Upper lobe of right lung (tissue), 1 donor: ENCODE measurements at regions not wholly inside any gene's neighbourhood (a gene's known extent, or its start where the extent isn't known, plus 50 kb on each side); places are given as distances from the start of the nearest gene placed in this dataset.

Experiments
- ATAC-seq: fragments of 200-7000 bp; cut with Tn5 transposase; one replicate; pipeline ENCODE4 v1.9.1; 2020; ENCODE audit warnings: mild to moderate bottlenecking, moderate library complexity
- DNase-seq: peaks from one replicate; pipeline ENCODE4 v3.0.0-alpha.2; 2020
- H3K27ac ChIP-seq: fragments of 200-600 bp; one replicate; pipeline ENCODE4 v1.8.0; 2022
- H3K27me3 ChIP-seq: fragments of 200-600 bp; one replicate; pipeline ENCODE4 v1.8.0; 2022; ENCODE audit warnings: mild to moderate bottlenecking
- H3K36me3 ChIP-seq: fragments of 200-600 bp; one replicate; pipeline ENCODE4 v1.8.0; 2022
- H3K4me1 ChIP-seq: fragments of 200-600 bp; one replicate; pipeline ENCODE4 v1.8.0; 2022
- H3K4me3 ChIP-seq: fragments of 200-600 bp; one replicate; pipeline ENCODE4 v1.8.0; 2022; ENCODE audit warnings: mild to moderate bottlenecking
- H3K9me3 ChIP-seq: fragments of 200-600 bp; one replicate; pipeline ENCODE4 v1.8.0; 2022
- intact Hi-C: fragments of 100-400 bp; cut with DNase I; formaldehyde crosslinking; loops from one replicate; pipeline ENCODE4 v1.11.0; 2022
- TF ChIP-seq, protein P1 (sequence below): fragments of 200-600 bp; IDR thresholded peaks from one replicate; pipeline ENCODE4 v1.8.0; 2022; ENCODE audit warnings: antibody characterized with exemption
- donor health status: DM: no; HTN: yes; CAD: no; lungs with severe emphysema.

DNA sequence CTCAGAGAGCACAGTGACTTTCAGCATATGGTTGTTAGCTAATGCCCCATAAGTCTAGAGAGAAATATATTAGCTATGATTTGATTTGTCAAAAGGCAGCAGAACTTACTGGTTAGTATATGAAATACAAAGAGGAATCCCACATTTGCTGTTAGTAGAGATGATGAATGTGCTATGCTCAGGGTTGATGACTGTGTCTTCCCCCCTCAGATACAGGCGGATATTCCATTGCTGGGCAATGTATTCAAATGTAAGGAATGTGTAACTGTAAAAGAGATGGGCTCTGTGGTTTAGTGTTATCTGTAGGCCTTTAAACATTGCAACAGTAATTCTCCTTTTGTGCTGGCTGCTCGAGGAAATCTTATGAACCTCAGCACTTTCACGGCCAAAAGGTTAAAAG, 528.9 kb upstream of the ARX start:
- Histone ChIP-seq H3K36me3 (no peaks in the 10 kb centered on the region), H3K9me3 (no peaks in the 10 kb centered on the region), H3K4me3 (no peak overlapping the region), H3K27ac (no peak overlapping the region), H3K27me3 (no peaks in the 10 kb centered on the region), H3K4me1 (no peaks in the 10 kb centered on the region)
- TF ChIP-seq, protein P1, sequence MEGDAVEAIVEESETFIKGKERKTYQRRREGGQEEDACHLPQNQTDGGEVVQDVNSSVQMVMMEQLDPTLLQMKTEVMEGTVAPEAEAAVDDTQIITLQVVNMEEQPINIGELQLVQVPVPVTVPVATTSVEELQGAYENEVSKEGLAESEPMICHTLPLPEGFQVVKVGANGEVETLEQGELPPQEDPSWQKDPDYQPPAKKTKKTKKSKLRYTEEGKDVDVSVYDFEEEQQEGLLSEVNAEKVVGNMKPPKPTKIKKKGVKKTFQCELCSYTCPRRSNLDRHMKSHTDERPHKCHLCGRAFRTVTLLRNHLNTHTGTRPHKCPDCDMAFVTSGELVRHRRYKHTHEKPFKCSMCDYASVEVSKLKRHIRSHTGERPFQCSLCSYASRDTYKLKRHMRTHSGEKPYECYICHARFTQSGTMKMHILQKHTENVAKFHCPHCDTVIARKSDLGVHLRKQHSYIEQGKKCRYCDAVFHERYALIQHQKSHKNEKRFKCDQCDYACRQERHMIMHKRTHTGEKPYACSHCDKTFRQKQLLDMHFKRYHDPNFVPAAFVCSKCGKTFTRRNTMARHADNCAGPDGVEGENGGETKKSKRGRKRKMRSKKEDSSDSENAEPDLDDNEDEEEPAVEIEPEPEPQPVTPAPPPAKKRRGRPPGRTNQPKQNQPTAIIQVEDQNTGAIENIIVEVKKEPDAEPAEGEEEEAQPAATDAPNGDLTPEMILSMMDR = no peak
- no peak for DNase-seq
- no peak for ATAC-seq
- intact Hi-C loops = no loop called here

DNA sequence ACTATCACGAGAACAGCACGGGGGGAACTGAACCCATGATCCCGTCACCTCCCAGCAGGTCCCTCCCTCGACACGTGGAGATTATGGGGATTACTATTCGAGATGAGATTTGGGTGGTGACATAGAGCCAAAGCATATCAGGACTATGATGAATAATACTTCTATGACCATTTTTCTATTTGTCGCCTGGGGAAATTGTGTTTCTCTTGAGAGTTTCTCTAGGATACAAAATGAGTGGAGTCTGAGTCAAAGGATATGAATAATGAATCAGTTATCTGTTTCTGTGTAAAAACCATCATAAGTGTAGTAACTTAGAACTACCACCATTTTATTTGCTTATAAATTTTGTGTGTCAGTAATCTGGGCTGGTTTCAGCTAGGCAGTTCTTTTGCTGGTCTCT, 533.0 kb upstream of the ARX start:
- no peak overlapping the region for H3K4me3 ChIP-seq
- H3K36me3 ChIP-seq = no peaks in the 10 kb centered on the region
- ATAC-seq (no peak), DNase-seq (no peak)
- H3K27me3 ChIP-seq = no peaks in the 10 kb centered on the region
- intact Hi-C loops = no loop called here
- TF ChIP-seq, protein P1 = no peak
- H3K27ac ChIP-seq = no peak overlapping the region
- H3K4me1 ChIP-seq = no peaks in the 10 kb centered on the region
- no peaks in the 10 kb centered on the region for H3K9me3 ChIP-seq

DNA sequence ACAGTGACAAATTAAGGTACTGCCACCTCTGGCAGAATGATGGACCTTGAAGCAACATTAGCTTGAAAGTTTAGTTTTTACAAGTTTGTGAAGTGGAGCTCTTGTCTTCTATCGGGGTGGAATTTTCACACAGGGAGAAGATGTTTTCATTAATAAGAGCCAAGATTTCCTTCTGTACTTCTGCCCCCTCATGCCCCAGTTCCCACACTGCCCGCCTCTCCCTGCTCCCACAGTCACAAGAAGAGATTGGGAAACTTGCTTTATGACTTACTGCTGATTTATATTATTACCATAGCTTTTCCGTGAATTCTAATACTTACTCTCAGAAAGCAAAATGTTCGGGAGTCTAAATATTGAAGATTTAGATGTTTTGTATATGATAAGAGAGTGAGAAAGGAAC, 539.8 kb upstream of the ARX start:
- TF ChIP-seq, protein P1 = no peak
- ATAC-seq = no peak
- Histone ChIP-seq H3K9me3 (no peaks in the 10 kb centered on the region), H3K4me1 (no peaks in the 10 kb centered on the region), H3K4me3 (no peak overlapping the region), H3K27me3 (no peaks in the 10 kb centered on the region), H3K27ac (no peak overlapping the region), H3K36me3 (no peaks in the 10 kb centered on the region)
- intact Hi-C loops = no loop called here
- DNase-seq = no peak

DNA sequence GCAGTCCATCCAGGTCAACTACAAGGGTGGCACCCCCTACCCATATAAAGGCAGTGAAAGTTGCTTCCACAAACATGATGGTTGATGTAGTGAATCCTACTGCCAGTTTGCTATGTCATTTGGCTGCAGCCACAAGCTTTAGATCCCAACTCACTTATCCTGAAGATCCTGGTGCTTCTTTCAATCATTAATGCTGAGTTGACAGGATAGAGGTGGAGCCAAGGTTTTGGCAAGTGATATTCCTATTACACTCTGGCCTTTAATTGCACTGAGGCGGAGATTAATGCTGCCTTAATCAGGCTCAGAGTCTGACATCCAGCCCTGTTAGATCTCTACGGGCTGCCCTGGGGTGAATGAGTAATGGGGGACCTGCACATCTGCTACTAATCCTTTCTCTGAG, 542.4 kb upstream of the ARX start:
- ATAC-seq (no peak), DNase-seq (no peak)
- TF ChIP-seq, protein P1 = no peak
- H3K4me3 ChIP-seq = no peak overlapping the region
- H3K4me1 ChIP-seq = no peaks in the 10 kb centered on the region
- H3K27me3 ChIP-seq = no peaks in the 10 kb centered on the region
- H3K27ac ChIP-seq = no peak overlapping the region
- no peaks in the 10 kb centered on the region for H3K36me3 ChIP-seq
- H3K9me3 ChIP-seq = no peaks in the 10 kb centered on the region
- intact Hi-C loops = no loop called here

DNA sequence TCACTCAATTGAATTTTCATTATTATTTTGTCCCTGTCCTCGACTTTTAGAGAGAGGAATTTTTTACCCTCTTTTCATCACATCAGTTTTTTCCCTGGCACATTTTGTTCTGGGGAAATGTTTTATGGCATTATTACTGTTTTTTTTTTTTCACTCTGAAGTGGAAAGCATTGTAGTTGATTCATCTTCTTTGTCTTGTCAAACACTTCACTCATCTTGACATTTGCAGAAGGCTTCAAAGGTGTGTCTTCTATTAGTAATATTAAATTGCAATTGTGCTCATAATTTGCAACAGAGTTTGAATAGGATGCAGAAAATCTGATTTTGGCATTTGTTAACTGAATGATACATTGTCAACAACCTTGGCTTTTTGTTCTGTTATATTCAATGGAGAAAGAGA, 545.4 kb upstream of the ARX start:
- DNase-seq = no peak
- no peaks in the 10 kb centered on the region for H3K27me3 ChIP-seq
- no peaks in the 10 kb centered on the region for H3K4me1 ChIP-seq
- no peak for ATAC-seq
- intact Hi-C loops = no loop called here
- no peak overlapping the region for H3K4me3 ChIP-seq
- no peak overlapping the region for H3K27ac ChIP-seq
- TF ChIP-seq, protein P1 = no peak
- H3K36me3 ChIP-seq = no peaks in the 10 kb centered on the region
- H3K9me3 ChIP-seq = no peaks in the 10 kb centered on the region

DNA sequence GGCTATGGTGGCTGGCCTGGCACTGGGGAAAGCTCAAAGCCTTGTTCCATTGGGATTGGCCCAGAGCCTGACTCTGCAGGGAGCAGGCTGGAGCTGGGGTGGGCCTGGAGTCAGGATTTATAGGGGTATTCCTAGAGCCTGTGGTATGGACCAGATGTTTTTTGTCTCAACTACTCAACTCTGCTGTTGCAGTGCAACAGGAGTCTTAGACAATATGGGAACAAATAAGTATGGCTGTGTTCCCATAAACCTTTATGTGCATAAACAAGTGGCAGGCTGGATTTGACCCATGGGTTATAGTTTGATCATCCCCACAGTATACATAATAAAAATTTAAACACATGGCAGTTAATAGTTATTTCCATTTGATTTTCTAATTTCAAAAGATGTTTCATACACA, 557.9 kb upstream of the ARX start:
- no peaks in the 10 kb centered on the region for H3K27me3 ChIP-seq
- TF ChIP-seq, protein P1 = no peak
- DNase-seq (no peak), ATAC-seq (no peak)
- H3K4me3 ChIP-seq = no peak overlapping the region
- intact Hi-C loops = no loop called here
- H3K4me1 ChIP-seq = no peaks in the 10 kb centered on the region
- H3K9me3 ChIP-seq = no peaks in the 10 kb centered on the region
- H3K36me3 ChIP-seq = no peaks in the 10 kb centered on the region
- H3K27ac ChIP-seq = no peak overlapping the region
